Neural progenitor cell (in vitro differentiated cells): ENCODE measurements at regions not wholly inside any gene's neighbourhood (a gene's known extent, or its start where the extent isn't known, plus 50 kb on each side); places are given as distances from the start of the nearest gene placed in this dataset.
"Not testable (repeated sequence)": the region's sequence is repeated elsewhere in the genome, so short reads cannot be mapped to it uniquely, and the experiment has no call there.

ENCODE experiments used
- DNase-seq: peaks from one replicate; pipeline ENCODE4 v3.0.0-alpha.2; 2016; ENCODE audit warnings: low spot score
- H2AFZ ChIP-seq: fragments of 200-600 bp; sonication (generic); replicated peaks from 2 replicates; pipeline ENCODE4 v1.6.1; 2016; ENCODE audit warnings: antibody characterized with exemption
- H3F3A ChIP-seq: fragments of 200-600 bp; sonication (generic); 2 replicates; pipeline ENCODE4 v1.6.1; 2016; ENCODE audit warnings: antibody characterized with exemption, low read depth
- H3K27ac ChIP-seq: fragments of 200-600 bp; sonication (generic); 2 replicates; pipeline ENCODE4 v1.5.1; 2016; ENCODE audit warnings: mild to moderate bottlenecking
- H3K27me3 ChIP-seq: fragments of 200-600 bp; sonication (generic); 2 replicates; pipeline ENCODE4 v1.6.1; 2016; ENCODE audit warnings: mild to moderate bottlenecking, moderate library complexity
- H3K36me3 ChIP-seq: fragments of 200-600 bp; sonication (generic); 2 replicates; pipeline ENCODE4 v1.5.1; 2016
- H3K4me1 ChIP-seq: fragments of 200-600 bp; sonication (generic); 2 replicates; pipeline ENCODE4 v1.6.1; 2016; ENCODE audit warnings: mixed run types
- H3K4me2 ChIP-seq: fragments of 200-600 bp; sonication (generic); 2 replicates; pipeline ENCODE4 v1.6.1; 2016
- H3K4me3 ChIP-seq: fragments of 200-600 bp; sonication (generic); 2 replicates; pipeline ENCODE4 v1.5.1; 2016
- H3K79me2 ChIP-seq: fragments of 200-600 bp; sonication (generic); 2 replicates; pipeline ENCODE4 v1.6.1; 2016; ENCODE audit warnings: low read depth
- H3K9ac ChIP-seq: fragments of 200-600 bp; sonication (generic); 2 replicates; pipeline ENCODE4 v1.6.1; 2016
- H3K9me3 ChIP-seq: fragments of 200-600 bp; sonication (generic); 2 replicates; pipeline ENCODE4 v1.5.1; 2016; ENCODE audit warnings: low read depth
- H4K20me1 ChIP-seq: fragments of 200-600 bp; sonication (generic); 2 replicates; pipeline ENCODE4 v1.6.1; 2016; ENCODE audit warnings: low read depth
- H3K27ac Mint-ChIP-seq: 3 replicates; pipeline ENCODE4 v1.8.0; 2021; ENCODE audit warnings: mixed read lengths
- H3K27me3 Mint-ChIP-seq: 2 replicates; pipeline ENCODE4 v1.8.0; 2022; ENCODE audit warnings: low read depth, mild to moderate bottlenecking, inconsistent platforms, moderate library complexity, mixed read lengths; ENCODE audit not compliant: insufficient read depth
- H3K36me3 Mint-ChIP-seq: 3 replicates; pipeline ENCODE4 v1.8.0; 2021; ENCODE audit warnings: mixed read lengths
- H3K4me1 Mint-ChIP-seq: 3 replicates; pipeline ENCODE4 v1.8.0; 2021; ENCODE audit warnings: mixed read lengths
- H3K4me3 Mint-ChIP-seq: 3 replicates; pipeline ENCODE4 v1.8.0; 2021; ENCODE audit warnings: mild to moderate bottlenecking, moderate library complexity, mixed read lengths
- H3K9me3 Mint-ChIP-seq: 3 replicates; pipeline ENCODE4 v1.8.0; 2020; ENCODE audit warnings: mixed read lengths
- CTCF ChIP-seq: fragments of 200-600 bp; sonication (generic); IDR thresholded peaks from 2 replicates; pipeline ENCODE4 v1.5.1; 2017; ENCODE audit warnings: antibody characterized with exemption, mild to moderate bottlenecking
- EZH2 ChIP-seq: fragments of 200-600 bp; sonication (generic); IDR thresholded peaks from 2 replicates; pipeline ENCODE4 v1.6.1; 2017; ENCODE audit warnings: antibody characterized with exemption, mild to moderate bottlenecking, moderate library complexity
- EZH2phosphoT487 ChIP-seq: fragments of 200-600 bp; sonication (generic); IDR thresholded peaks from 2 replicates; pipeline ENCODE4 v1.6.1; 2017; ENCODE audit warnings: antibody characterized with exemption

- H3K9me3 Mint-ChIP-seq, H3K9ac ChIP-seq: not testable (repeated sequence)
- peaks cover 23% of the 10 kb centered on the region for H3K4me1 Mint-ChIP-seq
Observed at GRCh38 chr6:40867527-40867926, 171.5 kb downstream of the UNC5CL start.

GRCh38 chr6:40865259-40865658 is 173.8 kb downstream of the UNC5CL start:
- not testable (repeated sequence) for DNase-seq, H3K36me3 Mint-ChIP-seq

More at GRCh38 chr6:40867527-40867926, 171.5 kb downstream of the UNC5CL start:
- not testable (repeated sequence) for H3K4me3 Mint-ChIP-seq, H3K27me3 ChIP-seq, H2AFZ ChIP-seq, H3K79me2 ChIP-seq, H3K27me3 Mint-ChIP-seq, H3K4me2 ChIP-seq, H3K4me1 ChIP-seq, H3K36me3 ChIP-seq, H3K36me3 Mint-ChIP-seq, H3K27ac ChIP-seq, H3K4me3 ChIP-seq, H3K27ac Mint-ChIP-seq, H4K20me1 ChIP-seq, H3K9me3 ChIP-seq, H3F3A ChIP-seq
- DNase-seq, result peak; percentile 14

GRCh38 chr6:40860443-40860842 is 178.6 kb downstream of the UNC5CL start:
- H3K9me3 ChIP-seq, result no peaks in the 10 kb centered on the region
- DNase-seq, result no peak
- no peak for TF ChIP-seq CTCF
- H3K27ac Mint-ChIP-seq, result no peak overlapping the region
- H3K4me3 Mint-ChIP-seq, result no peak overlapping the region
- H3K9ac ChIP-seq, result no peak overlapping the region
- no peaks in the 10 kb centered on the region for H3K27me3 Mint-ChIP-seq
- H3K4me2 ChIP-seq, result no peak overlapping the region
- no peak overlapping the region for H2AFZ ChIP-seq
- no peaks in the 10 kb centered on the region for H3K36me3 Mint-ChIP-seq
- H4K20me1 ChIP-seq, result no peaks in the 10 kb centered on the region
- H3K4me3 ChIP-seq, result no peak overlapping the region
- H3K4me1 Mint-ChIP-seq, result no peaks in the 10 kb centered on the region
- no peaks in the 10 kb centered on the region for H3K79me2 ChIP-seq
- no peak overlapping the region for H3K27ac ChIP-seq
- H3F3A ChIP-seq, result no peaks in the 10 kb centered on the region
- H3K36me3 ChIP-seq, result no peaks in the 10 kb centered on the region
- H3K9me3 Mint-ChIP-seq, result no peaks in the 10 kb centered on the region
- H3K27me3 ChIP-seq, result no peaks in the 10 kb centered on the region
- H3K4me1 ChIP-seq, result no peaks in the 10 kb centered on the region

More at GRCh38 chr6:40865259-40865658, 173.8 kb downstream of the UNC5CL start:
- H3F3A ChIP-seq, H3K4me3 Mint-ChIP-seq, H3K27me3 ChIP-seq, H3K9ac ChIP-seq, H3K27ac Mint-ChIP-seq, H4K20me1 ChIP-seq, H3K4me3 ChIP-seq, H3K27me3 Mint-ChIP-seq, H3K36me3 ChIP-seq, H3K79me2 ChIP-seq, H3K9me3 Mint-ChIP-seq, H3K4me1 ChIP-seq, H3K9me3 ChIP-seq, H2AFZ ChIP-seq, H3K4me2 ChIP-seq, H3K27ac ChIP-seq: not testable (repeated sequence)
- H3K4me1 Mint-ChIP-seq, result peaks cover 14% of the 10 kb centered on the region

- no peak for DNase-seq
- Mint-ChIP-seq H3K27me3 (no peaks in the 10 kb centered on the region), H3K4me3 (no peak overlapping the region), H3K4me1 (peaks cover 5% of the 10 kb centered on the region), H3K9me3 (no peaks in the 10 kb centered on the region), H3K36me3 (no peaks in the 10 kb centered on the region), H3K27ac (no peak overlapping the region)
- Histone ChIP-seq H3K4me3 (no peak overlapping the region), H3K9ac (no peak overlapping the region), H3K36me3 (no peaks in the 10 kb centered on the region), H3K27me3 (no peaks in the 10 kb centered on the region), H2AFZ (no peak overlapping the region), H4K20me1 (no peaks in the 10 kb centered on the region), H3K4me2 (no peak overlapping the region), H3K9me3 (no peaks in the 10 kb centered on the region), H3K27ac (no peak overlapping the region), H3K4me1 (no peaks in the 10 kb centered on the region), H3F3A (no peaks in the 10 kb centered on the region), H3K79me2 (no peaks in the 10 kb centered on the region)
- no peak for TF ChIP-seq EZH2
- TF ChIP-seq EZH2phosphoT487, result no peak
- TF ChIP-seq CTCF, result no peak
Observed at GRCh38 chr6:40856271-40856670, 182.8 kb downstream of the UNC5CL start.
